HK-2 (cell line): ENCODE measurements at regions not wholly inside any gene's neighbourhood (a gene's known extent, or its start where the extent isn't known, plus 50 kb on each side); places are given as distances from the start of the nearest gene placed in this dataset.

Experiments
- DNase-seq: peaks from one replicate; pipeline ENCODE4 v3.0.0-alpha.2; 2018; ENCODE audit not compliant: unreplicated experiment

DNA sequence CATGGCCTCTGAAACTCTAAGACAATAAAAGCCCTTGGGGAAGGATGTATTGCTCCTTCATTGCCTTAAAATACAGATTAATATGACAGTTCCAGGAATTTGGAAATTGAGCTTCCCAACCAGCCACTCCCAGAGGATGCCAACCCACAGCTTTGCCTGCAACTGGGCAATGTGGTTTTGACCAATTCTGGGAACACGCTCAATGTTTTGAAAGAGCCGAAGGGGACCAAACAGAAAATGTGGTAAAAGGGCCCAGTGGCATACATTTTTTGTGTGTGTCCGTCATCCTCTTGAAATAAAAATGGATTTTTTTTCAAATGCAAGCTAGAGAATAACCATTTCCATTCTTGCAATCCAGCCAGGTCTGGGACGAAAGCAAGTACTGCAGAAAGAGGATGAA, 88.3 kb upstream of the PLEKHG7 start:
- no peak for DNase-seq

DNA sequence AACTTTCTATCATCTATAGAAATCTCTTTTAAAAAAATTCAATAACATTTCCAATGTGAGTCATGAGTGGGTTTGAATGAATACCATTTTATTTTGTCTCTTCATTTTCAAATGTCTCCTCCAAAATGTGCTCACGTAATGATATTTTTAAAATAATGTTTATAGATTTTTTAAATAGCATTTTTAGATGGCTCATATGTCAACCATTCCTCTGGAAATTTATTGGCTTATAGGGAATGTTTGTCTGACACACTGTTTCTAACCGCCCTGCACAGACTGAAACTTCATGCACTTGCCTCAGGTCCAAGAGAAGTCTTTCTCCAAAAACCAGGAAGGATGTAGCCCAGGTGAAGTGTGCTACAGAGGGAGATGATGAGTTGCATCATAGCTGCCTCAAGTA, 88.8 kb upstream of the PLEKHG7 start:
- DNase-seq = no peak

DNA sequence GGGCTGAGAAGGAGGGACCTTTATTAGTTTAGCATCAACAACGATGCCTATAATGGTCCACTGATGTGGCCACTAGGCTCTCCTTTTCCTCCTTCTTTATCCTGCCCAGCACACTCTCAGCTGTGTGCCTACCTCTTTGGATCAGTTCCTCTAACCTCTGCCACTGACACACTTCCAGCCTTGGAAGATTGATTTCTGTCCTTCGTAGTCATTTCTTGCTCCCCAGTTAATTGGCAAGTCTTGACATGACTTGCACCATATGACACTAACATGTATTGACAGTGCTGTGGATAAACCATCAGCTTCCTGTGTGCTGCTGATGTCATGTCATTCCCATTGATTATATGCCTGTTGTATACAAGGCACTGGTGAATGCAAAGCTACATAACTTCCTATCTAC, 90.2 kb upstream of the PLEKHG7 start:
- DNase-seq = no peak

DNA sequence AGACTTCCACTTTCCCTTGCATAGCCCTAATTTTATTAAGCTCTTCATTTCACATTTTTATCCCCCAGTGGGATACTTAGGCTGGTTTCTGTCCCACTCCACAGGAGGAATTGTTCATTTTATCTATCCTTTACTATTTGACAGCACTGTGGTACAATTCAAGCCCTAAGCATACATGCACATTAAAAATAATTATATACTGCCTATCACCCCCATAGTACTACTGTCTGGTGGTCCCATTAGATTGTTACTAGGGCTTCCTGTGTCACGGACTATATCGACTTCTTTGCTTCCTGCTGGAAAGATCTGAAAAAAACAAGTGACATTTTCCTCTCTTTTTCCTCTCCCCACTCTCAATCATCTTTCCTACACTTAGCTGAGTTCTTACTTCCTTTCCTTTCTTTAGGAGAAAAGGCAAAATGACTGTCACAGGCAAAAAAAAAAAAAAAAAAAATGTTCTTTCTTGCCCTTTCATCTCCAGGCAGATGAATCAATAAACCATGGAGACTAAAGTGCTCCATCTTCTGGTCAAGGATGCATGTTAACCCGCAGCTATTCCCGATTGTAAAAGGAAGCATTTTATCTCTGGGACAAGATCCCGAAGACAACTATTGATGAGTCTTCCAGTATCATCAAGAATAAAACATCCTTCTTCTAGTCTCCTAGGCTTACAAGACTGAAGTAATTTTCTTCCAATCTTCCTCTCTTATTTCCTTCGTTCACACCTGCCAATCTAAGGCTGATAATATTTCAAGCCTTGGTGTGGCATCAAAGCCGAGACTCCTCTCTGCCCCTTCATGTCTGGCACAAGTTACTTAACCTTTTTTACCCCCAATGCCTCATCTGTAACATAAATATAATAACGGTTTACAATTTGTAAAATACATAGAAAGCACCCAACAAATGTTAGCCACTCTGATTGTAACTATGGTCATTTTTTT, 94.4 kb upstream of the PLEKHG7 start:
- DNase-seq = no peak

- no peak for DNase-seq
Measured at GRCh38 chr12:92606956-92607355, 95.8 kb upstream of the PLEKHG7 start.

- no peak for DNase-seq
Measured at GRCh38 chr12:92605621-92606170, 97.1 kb upstream of the PLEKHG7 start.

DNA sequence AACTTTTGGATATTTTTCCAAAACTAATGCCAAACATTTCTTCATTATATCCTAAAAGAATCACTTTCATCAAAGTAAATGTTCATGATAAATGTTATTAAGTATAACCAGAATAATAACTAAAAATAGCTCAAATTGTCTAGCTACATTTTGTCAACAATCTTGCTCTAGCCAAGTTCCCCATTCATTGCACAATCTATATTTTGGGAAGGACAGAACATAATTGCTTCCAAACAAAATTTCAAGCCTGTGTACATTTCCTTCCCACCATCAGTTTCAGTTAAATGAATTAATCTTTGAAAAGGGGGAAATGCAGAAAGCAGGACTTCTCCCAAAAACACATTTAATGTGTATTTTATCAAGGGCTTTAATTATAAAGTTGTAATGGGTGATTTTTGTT, 98.0 kb upstream of the PLEKHG7 start:
- no peak for DNase-seq

- no peak for DNase-seq
Measured at GRCh38 chr12:92603741-92604432, 98.9 kb upstream of the PLEKHG7 start.

- DNase-seq = no peak
Measured at GRCh38 chr12:92602930-92603623, 99.7 kb upstream of the PLEKHG7 start.

GRCh38 chr12:92602476-92602875, 100.3 kb upstream of the PLEKHG7 start:
- DNase-seq = no peak

- DNase-seq = no peak
Measured at GRCh38 chr12:92601680-92602079, 101.1 kb upstream of the PLEKHG7 start.

GRCh38 chr12:92601176-92601575, 101.6 kb upstream of the PLEKHG7 start:
- no peak for DNase-seq

- no peak for DNase-seq
Measured at GRCh38 chr12:92600052-92600451, 102.7 kb upstream of the PLEKHG7 start.

GRCh38 chr12:92597997-92598396, 104.8 kb upstream of the PLEKHG7 start:
- no peak for DNase-seq

DNA sequence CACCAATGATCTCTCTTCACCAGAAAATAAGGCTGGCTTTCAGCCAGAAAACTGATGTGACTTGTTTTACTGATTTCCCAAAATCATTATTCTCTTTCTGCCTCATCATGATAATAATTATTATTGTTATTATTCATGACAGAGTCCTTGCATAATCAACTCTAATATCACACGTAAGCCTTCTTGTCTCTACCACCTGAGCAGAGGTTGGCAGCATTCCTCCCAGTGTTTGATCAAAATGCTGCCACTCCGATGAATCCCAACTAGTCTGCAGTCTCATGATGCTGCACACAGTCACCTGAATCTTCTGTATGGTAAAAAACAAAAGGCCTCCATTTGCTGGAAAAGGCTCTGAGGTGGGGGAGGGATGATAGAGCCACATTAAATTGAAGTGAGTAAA, 105.7 kb upstream of the PLEKHG7 start:
- no peak for DNase-seq

DNA sequence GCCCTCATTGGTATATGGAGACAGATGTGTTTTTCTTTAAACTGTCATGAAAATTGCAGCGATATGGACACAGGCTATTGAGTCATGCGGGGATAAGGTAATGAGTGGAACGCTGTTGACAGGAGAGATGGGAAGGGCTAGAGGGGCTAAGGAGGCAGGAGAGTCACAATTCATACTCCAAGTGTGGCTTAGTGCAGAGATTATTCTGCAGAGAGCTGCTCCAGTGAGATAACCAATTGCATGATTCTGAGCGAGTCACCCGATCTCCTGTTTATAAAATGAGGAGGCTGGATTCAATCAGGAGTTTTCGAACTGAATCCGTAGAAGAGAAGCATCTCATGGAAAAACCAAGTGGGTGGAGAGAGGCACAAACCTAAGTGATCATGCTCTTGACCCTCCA, 106.4 kb upstream of the PLEKHG7 start:
- no peak for DNase-seq

GRCh38 chr12:92595663-92596062, 107.1 kb upstream of the PLEKHG7 start:
- no peak for DNase-seq

DNA sequence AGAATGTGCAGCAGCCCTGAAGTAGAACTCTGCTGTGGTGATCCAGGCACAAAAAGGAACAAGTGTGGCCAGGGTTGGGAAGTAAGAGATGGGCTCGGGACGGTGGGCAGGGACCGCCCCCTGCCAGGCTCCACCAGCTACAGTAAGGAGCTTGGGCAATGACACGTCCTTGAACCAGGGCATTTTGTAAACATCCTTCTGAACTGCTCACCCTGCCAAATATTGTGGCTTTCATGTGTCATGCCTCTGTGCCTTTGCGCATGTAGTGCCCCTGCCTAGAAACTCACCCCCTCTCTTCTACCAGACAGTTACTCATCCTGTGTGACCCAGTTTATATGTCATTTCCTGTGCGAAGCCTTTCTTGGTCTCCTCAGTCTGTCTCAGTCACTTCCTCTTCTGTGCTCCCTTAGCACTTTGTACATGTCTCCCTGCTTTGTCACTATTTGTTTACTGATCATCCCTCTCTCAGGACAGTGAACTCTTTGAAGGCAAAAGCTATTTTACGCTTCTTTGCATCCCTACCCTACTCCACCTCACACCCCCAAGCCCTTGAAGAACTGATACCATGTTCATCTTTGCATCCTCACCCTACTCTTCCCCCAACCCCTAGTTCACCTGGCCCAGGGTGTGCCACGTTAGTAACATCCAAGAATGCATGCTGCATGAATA, 108.9 kb upstream of the PLEKHG7 start:
- peak; percentile 61 for DNase-seq

DNA sequence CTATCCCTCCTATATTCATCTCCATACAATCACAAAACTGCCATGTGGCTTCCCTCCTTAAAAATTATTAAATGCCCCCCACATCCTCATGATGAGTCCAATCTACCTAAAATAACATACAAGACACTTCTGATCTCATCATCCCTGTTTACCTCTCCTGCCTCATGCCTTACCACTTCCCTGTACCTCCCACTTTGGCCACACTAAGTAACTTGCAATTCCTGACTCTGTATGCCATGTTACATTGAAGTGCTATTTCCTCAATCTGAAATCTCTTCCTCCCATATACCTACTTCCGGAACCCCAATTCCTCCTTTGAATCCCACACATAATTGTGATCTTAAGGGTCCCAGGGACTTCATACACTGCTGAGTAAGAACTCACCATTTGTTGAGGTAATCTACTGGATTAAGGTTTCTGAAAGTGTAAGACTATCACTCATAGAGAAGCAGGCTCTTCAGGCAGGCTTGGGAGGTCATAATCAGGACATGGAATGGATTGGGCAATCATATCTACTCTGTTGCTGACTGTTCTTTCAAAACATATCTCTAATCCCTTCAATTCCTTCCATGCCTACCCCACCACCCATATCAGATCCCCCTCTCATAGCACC, 117.6 kb upstream of the PLEKHG7 start:
- no peak for DNase-seq

DNA sequence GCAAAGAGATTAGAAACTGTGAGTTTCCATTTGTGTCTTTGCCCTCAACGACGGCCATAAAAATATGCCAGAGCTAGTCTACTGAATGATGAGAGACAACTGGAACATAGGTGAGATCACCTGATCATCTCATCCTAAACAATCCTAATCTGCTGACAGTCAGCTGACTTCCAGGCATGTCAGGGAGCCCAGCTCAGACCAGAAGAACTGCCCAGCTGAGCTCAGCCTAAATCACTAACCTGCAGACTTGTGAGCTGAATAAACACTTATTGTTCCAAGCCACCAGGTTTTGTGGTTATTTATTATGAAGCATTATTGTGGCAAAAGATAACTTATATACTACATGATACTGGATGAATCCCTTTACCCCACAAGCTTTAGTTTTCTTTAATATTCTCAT, 118.9 kb upstream of the PLEKHG7 start:
- DNase-seq = no peak

DNA sequence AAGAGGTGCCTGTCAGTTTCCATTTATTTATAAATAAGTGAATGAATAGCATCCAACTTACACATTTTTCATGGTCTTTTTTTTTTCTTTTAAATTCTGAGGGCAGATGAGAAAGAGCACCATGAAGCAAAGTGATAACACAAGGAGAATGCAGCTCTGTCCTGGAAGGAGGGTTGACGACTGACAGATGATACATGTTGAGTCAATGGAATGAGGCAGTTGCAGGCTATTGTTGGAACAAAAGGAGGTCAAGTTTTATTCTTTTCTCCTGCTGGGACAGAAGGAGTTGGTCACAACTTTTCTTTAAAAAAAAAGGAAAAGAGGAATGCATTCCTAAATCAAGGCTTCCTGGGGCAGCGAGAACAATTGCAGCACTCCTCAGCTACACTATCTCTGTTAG, 119.9 kb upstream of the PLEKHG7 start:
- no peak for DNase-seq
